Liver (tissue), 8 donors: ENCODE measurements at regions not wholly inside any gene's neighbourhood (a gene's known extent, or its start where the extent isn't known, plus 50 kb on each side); places are given as distances from the start of the nearest gene placed in this dataset.

Experiments
- DNase-seq: peaks from one replicate; pipeline ENCODE4 v3.0.0-alpha.2; 2017; ENCODE audit warnings: low spot score
- H3K27ac ChIP-seq, 2 donors: one replicate each; pipeline ENCODE4 v1.7.0; 2013; ENCODE audit warnings: inconsistent platforms in 2 of 2, low read length in 2 of 2, control low read depth in 1 of 2, low read depth in 1 of 2, mild to moderate bottlenecking in 1 of 2
- H3K27me3 ChIP-seq, 4 donors: one replicate each; pipeline versions ENCODE4 v1.6.1 to v1.7.0; 2013; ENCODE audit warnings: low read length in 3 of 4, inconsistent platforms in 1 of 4, mild to moderate bottlenecking in 1 of 4, moderate library complexity in 1 of 4; ENCODE audit not compliant: control insufficient read depth in 4 of 4, insufficient read depth in 4 of 4
- H3K36me3 ChIP-seq, 4 donors: one replicate each; pipeline versions ENCODE4 v1.6.1 to v1.7.0; 2013; ENCODE audit warnings: low read length in 3 of 4, mild to moderate bottlenecking in 3 of 4, low read depth in 1 of 4, moderate library complexity in 1 of 4; ENCODE audit not compliant: control insufficient read depth in 4 of 4, insufficient read depth in 3 of 4
- H3K4me1 ChIP-seq, 4 donors: one replicate each; pipeline versions ENCODE4 v1.6.1 to v1.7.0; 2013; ENCODE audit warnings: low read length in 3 of 4, mild to moderate bottlenecking in 3 of 4, moderate library complexity in 1 of 4; ENCODE audit not compliant: control insufficient read depth in 4 of 4, insufficient read depth in 4 of 4
- H3K4me3 ChIP-seq, 3 donors: one replicate each; pipeline versions ENCODE4 v1.6.1 to v1.7.0; 2013; ENCODE audit warnings: low read length in 3 of 3, control low read depth in 1 of 3, low read depth in 1 of 3, mild to moderate bottlenecking in 1 of 3
- H3K9ac ChIP-seq, 2 donors: one replicate each; pipeline ENCODE4 v1.7.0; 2013; ENCODE audit warnings: low read length in 2 of 2, mild to moderate bottlenecking in 2 of 2, moderate library complexity in 2 of 2, control low read depth in 1 of 2, low read depth in 1 of 2
- H3K9me3 ChIP-seq, 4 donors: one replicate each; pipeline versions ENCODE4 v1.6.1 to v1.7.0; 2013; ENCODE audit warnings: low read length in 3 of 4; ENCODE audit not compliant: control insufficient read depth in 4 of 4
- ATF3 ChIP-seq: IDR thresholded peaks from 2 replicates; pipeline ENCODE4 v1.6.1; 2016; ENCODE audit warnings: antibody characterized with exemption
- EGR1 ChIP-seq, 2 donors: IDR thresholded peaks; 2 replicates each; pipeline ENCODE4 v1.6.1; 2016 to 2018; ENCODE audit warnings: antibody characterized with exemption in 2 of 2, low read depth in 2 of 2
- FOXA1 ChIP-seq: IDR thresholded peaks from 2 replicates; pipeline ENCODE4 v1.6.1; 2016; ENCODE audit warnings: antibody characterized with exemption
- FOXA2 ChIP-seq: IDR thresholded peaks from 2 replicates; pipeline ENCODE4 v1.6.1; 2016; ENCODE audit warnings: antibody characterized with exemption
- GABPA ChIP-seq, 2 donors: IDR thresholded peaks in 1 of 2; conservative IDR thresholded peaks in 1 of 2; 2 replicates each; pipeline ENCODE4 v1.6.1; 2016; ENCODE audit warnings: antibody characterized with exemption in 2 of 2, mild to moderate bottlenecking in 1 of 2, moderate library complexity in 1 of 2
- HNF4A ChIP-seq, 2 donors: conservative IDR thresholded peaks; 2 replicates each; pipeline ENCODE4 v1.6.1; 2016; ENCODE audit warnings: antibody characterized with exemption in 2 of 2, mild to moderate bottlenecking in 2 of 2
- HNF4G ChIP-seq: IDR thresholded peaks from 2 replicates; pipeline ENCODE4 v1.6.1; 2016; ENCODE audit warnings: antibody characterized with exemption
- JUND ChIP-seq, 2 donors: IDR thresholded peaks; 2 replicates each; pipeline ENCODE4 v1.6.1; 2016; ENCODE audit warnings: antibody characterized with exemption in 2 of 2
- NR2F2 ChIP-seq: IDR thresholded peaks from 2 replicates; pipeline ENCODE4 v1.6.1; 2016; ENCODE audit warnings: antibody characterized with exemption
- RAD21 ChIP-seq, 2 donors: IDR thresholded peaks; 2 replicates each; pipeline ENCODE4 v1.6.1; 2016; ENCODE audit warnings: antibody characterized with exemption in 2 of 2, mild to moderate bottlenecking in 2 of 2
- REST ChIP-seq: IDR thresholded peaks from 2 replicates; pipeline ENCODE4 v1.6.1; 2016; ENCODE audit warnings: antibody characterized with exemption, mild to moderate bottlenecking
- RXRA ChIP-seq, 2 donors: IDR thresholded peaks; 2 replicates each; pipeline ENCODE4 v1.6.1; 2017 to 2018; ENCODE audit warnings: antibody characterized with exemption in 2 of 2, mild to moderate bottlenecking in 1 of 2
- SP1 ChIP-seq: IDR thresholded peaks from 2 replicates; pipeline ENCODE4 v1.6.1; 2018; ENCODE audit warnings: antibody characterized with exemption, mild to moderate bottlenecking
- TAF1 ChIP-seq: conservative IDR thresholded peaks from 2 replicates; pipeline ENCODE4 v1.6.1; 2016; ENCODE audit warnings: antibody characterized with exemption, mild to moderate bottlenecking
- YY1 ChIP-seq: IDR thresholded peaks from 2 replicates; pipeline ENCODE4 v1.6.1; 2016; ENCODE audit warnings: antibody characterized with exemption, mild to moderate bottlenecking
- WGBS: extraction: QIAGEN DNeasy Blood & Tissue Kit; methylation state at CpG from one replicate; pipeline ENCODE4 v1.1.7; 2013; 5-methylcytosine and 5-hydroxymethylcytosine counted together
- TF ChIP-seq, protein P1 (sequence below): IDR thresholded peaks from 2 replicates; pipeline ENCODE4 v1.6.1; 2016; ENCODE audit warnings: antibody characterized with exemption
- TF ChIP-seq, protein P2 (sequence below): IDR thresholded peaks from 2 replicates; pipeline ENCODE4 v1.6.1; 2016; ENCODE audit warnings: antibody characterized with exemption
- TF ChIP-seq, protein P3 (sequence below): fragments of 150-350 bp; IDR thresholded peaks from 2 replicates; pipeline ENCODE4 v1.5.1; 2017; ENCODE audit warnings: improper control_type of control experiment, low read depth, low read length; ENCODE audit not compliant: missing input control
- donor health status: healthy.
- donor health status: healthy.
- donor health status: healthy.
- donor health status: healthy.
- donor health status: healthy.

DNA sequence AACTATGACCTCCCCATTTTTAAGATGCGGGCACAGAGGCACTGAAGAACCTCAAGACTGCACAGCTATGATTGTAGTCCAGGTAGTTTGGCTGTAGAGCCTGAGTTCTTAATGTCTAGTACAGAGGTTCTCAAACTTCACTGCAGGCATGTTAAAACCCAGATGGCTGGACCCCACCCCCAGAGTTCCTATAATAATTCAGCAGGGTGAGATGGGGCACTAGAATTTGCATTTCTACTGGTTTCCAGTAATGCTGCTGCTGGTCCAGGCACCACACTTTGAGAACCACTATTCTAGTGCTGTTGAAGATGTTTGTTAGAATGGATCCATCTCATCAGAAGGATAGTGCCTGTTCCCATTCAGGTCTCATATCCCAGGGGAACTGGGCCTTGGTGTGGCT lies 274.9 kb downstream of the ABHD5 start:
- Histone ChIP-seq H3K4me3 (no peak overlapping the region), H3K4me1 (no peaks in the 10 kb centered on the region), H3K27me3 (no peaks in the 10 kb centered on the region), H3K9ac (no peak overlapping the region), H3K36me3 (no peaks in the 10 kb centered on the region), H3K9me3 (no peaks in the 10 kb centered on the region), H3K27ac (no peak overlapping the region)
- no peak for DNase-seq
- WGBS = 88% methylated on average over 1 of the region's 1 CpG
- TF ChIP-seq, protein P1, sequence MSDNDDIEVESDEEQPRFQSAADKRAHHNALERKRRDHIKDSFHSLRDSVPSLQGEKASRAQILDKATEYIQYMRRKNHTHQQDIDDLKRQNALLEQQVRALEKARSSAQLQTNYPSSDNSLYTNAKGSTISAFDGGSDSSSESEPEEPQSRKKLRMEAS = no peak
- TF ChIP-seq ATF3 = no peak
- TF ChIP-seq JUND (IDR thresholded peaks at IDR 0.05) = no peak
- no peak for TF ChIP-seq HNF4G
- TF ChIP-seq, protein P2, sequence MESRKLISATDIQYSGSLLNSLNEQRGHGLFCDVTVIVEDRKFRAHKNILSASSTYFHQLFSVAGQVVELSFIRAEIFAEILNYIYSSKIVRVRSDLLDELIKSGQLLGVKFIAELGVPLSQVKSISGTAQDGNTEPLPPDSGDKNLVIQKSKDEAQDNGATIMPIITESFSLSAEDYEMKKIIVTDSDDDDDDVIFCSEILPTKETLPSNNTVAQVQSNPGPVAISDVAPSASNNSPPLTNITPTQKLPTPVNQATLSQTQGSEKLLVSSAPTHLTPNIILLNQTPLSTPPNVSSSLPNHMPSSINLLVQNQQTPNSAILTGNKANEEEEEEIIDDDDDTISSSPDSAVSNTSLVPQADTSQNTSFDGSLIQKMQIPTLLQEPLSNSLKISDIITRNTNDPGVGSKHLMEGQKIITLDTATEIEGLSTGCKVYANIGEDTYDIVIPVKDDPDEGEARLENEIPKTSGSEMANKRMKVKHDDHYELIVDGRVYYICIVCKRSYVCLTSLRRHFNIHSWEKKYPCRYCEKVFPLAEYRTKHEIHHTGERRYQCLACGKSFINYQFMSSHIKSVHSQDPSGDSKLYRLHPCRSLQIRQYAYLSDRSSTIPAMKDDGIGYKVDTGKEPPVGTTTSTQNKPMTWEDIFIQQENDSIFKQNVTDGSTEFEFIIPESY = no peak
- TF ChIP-seq, protein P3, sequence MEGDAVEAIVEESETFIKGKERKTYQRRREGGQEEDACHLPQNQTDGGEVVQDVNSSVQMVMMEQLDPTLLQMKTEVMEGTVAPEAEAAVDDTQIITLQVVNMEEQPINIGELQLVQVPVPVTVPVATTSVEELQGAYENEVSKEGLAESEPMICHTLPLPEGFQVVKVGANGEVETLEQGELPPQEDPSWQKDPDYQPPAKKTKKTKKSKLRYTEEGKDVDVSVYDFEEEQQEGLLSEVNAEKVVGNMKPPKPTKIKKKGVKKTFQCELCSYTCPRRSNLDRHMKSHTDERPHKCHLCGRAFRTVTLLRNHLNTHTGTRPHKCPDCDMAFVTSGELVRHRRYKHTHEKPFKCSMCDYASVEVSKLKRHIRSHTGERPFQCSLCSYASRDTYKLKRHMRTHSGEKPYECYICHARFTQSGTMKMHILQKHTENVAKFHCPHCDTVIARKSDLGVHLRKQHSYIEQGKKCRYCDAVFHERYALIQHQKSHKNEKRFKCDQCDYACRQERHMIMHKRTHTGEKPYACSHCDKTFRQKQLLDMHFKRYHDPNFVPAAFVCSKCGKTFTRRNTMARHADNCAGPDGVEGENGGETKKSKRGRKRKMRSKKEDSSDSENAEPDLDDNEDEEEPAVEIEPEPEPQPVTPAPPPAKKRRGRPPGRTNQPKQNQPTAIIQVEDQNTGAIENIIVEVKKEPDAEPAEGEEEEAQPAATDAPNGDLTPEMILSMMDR = no peak
- no peak for TF ChIP-seq YY1
- no peak for TF ChIP-seq TAF1
- no peak for TF ChIP-seq REST
- TF ChIP-seq RAD21 (IDR thresholded peaks at IDR 0.05) = no peak
- no peak for TF ChIP-seq FOXA2
- no peak for TF ChIP-seq EGR1 (IDR thresholded peaks at IDR 0.05; ENCODE audit: low read depth in 2 of 2)
- no peak for TF ChIP-seq RXRA (IDR thresholded peaks at IDR 0.05)

- H3K36me3 ChIP-seq = no peaks in the 10 kb centered on the region
- 75% methylated on average over 6 of the region's 6 CpGs for WGBS
- H3K27me3 ChIP-seq = no peaks in the 10 kb centered on the region
- no peak for DNase-seq
- no peak overlapping the region for H3K27ac ChIP-seq
- H3K4me1 ChIP-seq = no peaks in the 10 kb centered on the region
- H3K4me3 ChIP-seq = no peak overlapping the region
- no peak overlapping the region for H3K9ac ChIP-seq
- TF ChIP-seq, protein P2 = no peak
- TF ChIP-seq, protein P3 = no peak
- no peak for TF ChIP-seq GABPA (IDR thresholded peaks at IDR 0.05 in 1 of 2, conservative IDR thresholded peaks at IDR 0.05 in 1 of 2)
- no peak for TF ChIP-seq FOXA2
- no peak for TF ChIP-seq ATF3
- TF ChIP-seq HNF4G = no peak
- no peak for TF ChIP-seq JUND (IDR thresholded peaks at IDR 0.05)
- no peak for TF ChIP-seq RXRA (IDR thresholded peaks at IDR 0.05)
- TF ChIP-seq TAF1 = no peak
- no peak for TF ChIP-seq FOXA1
- TF ChIP-seq YY1 = no peak
- TF ChIP-seq NR2F2 = no peak
- TF ChIP-seq, protein P1 = no peak
- TF ChIP-seq SP1 = no peak
- no peak for TF ChIP-seq HNF4A (conservative IDR thresholded peaks at IDR 0.05)
- TF ChIP-seq RAD21 (IDR thresholded peaks at IDR 0.05) = no peak
- no peaks in the 10 kb centered on the region for H3K9me3 ChIP-seq
These were observed 275.4 kb downstream of the ABHD5 start for GRCh38 chr3:43966126-43966525.
